Esophagus muscularis mucosa (tissue), 3 donors: ENCODE measurements at regions not wholly inside any gene's neighbourhood (a gene's known extent, or its start where the extent isn't known, plus 50 kb on each side); places are given as distances from the start of the nearest gene placed in this dataset.

ENCODE experiments used
- EP300 ChIP-seq: sonication (generic); formaldehyde crosslinking; IDR thresholded peaks from one replicate; pipeline ENCODE4 v1.6.1; 2017; ENCODE audit warnings: antibody characterized with exemption
- TF ChIP-seq, protein P1 (sequence below), 3 experiments: fragments of 200-600 bp in 2 of 3; fragments of 450-650 bp in 1 of 3; sonication (generic) in 2 of 3; IDR thresholded peaks; one replicate each; pipeline ENCODE4 v1.5.1; 2017 to 2019; ENCODE audit warnings: antibody characterized with exemption in 3 of 3, mild to moderate bottlenecking in 2 of 3, moderate library complexity in 1 of 3

DNA sequence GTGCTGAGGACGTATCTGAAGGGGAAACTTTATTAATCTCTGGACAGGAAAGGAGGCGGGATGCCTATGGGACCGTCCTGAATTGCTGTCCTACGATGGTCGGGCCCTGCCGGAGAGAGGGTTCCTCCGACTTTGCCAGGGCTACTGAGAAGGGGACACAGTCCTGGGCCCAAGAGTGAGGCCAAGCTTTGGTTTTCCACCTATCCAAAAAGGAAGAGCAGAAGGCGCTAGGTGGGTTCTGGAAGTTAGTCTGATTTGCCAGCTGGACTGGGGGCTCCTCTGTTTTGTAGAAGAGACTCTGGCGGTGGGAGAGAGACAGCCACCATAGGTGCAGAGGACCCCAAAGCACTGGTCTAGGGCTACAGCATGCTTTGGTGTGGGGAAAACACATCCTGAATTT, 243.8 kb upstream of the IRX4 start:
- TF ChIP-seq, protein P1, sequence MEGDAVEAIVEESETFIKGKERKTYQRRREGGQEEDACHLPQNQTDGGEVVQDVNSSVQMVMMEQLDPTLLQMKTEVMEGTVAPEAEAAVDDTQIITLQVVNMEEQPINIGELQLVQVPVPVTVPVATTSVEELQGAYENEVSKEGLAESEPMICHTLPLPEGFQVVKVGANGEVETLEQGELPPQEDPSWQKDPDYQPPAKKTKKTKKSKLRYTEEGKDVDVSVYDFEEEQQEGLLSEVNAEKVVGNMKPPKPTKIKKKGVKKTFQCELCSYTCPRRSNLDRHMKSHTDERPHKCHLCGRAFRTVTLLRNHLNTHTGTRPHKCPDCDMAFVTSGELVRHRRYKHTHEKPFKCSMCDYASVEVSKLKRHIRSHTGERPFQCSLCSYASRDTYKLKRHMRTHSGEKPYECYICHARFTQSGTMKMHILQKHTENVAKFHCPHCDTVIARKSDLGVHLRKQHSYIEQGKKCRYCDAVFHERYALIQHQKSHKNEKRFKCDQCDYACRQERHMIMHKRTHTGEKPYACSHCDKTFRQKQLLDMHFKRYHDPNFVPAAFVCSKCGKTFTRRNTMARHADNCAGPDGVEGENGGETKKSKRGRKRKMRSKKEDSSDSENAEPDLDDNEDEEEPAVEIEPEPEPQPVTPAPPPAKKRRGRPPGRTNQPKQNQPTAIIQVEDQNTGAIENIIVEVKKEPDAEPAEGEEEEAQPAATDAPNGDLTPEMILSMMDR (IDR thresholded peaks at IDR 0.05), result no peak
- TF ChIP-seq EP300, result no peak
